A549 (cell line): ENCODE measurements at regions not wholly inside any gene's neighbourhood (a gene's known extent, or its start where the extent isn't known, plus 50 kb on each side); places are given as distances from the start of the nearest gene placed in this dataset.

Experiments used
- ATAC-seq, 2 experiments: fragments of 200-7000 bp in 1 of 2; fragments of >200 bp in 1 of 2; cut with Nextera tagmentation in 1 of 2; cut with Tn5 transposase in 1 of 2; 3 replicates each; pipeline versions ENCODE4 v1.8.0 to v1.9.1; 2018 to 2020; ENCODE audit warnings: mild to moderate bottlenecking in 1 of 2, moderate library complexity in 1 of 2
- CTCF ChIA-PET: fragments of 300-600 bp; sonication (Branson Sonifier 250); formaldehyde crosslinking; extraction: SDS; loops from one replicate; lab custom pipeline; 2021; ENCODE audit warnings: antibody characterized with exemption, inconsistent platforms; lab: Yijun Ruan, JAX
- POLR2A ChIA-PET: fragments of 350-600 bp; formaldehyde crosslinking; extraction: SDS; loops from one replicate; lab custom pipeline; 2021; ENCODE audit warnings: antibody characterized with exemption, inconsistent platforms; lab: Yijun Ruan, JAX
- DNase-seq, 2 experiments: peaks; one replicate each; pipeline versions ENCODE4 v3.0.0 to v3.0.0-alpha.2; 2011 to 2016; ENCODE audit warnings: low read depth in 1 of 2, low spot score in 1 of 2
- FAIRE-seq: peaks from 2 replicates; lab custom pipeline; 2011; peaks lifted over from hg19 to GRCh38; lab: Jason Lieb, UNC
- H3K27ac ChIP-seq, 2 experiments: fragments of >200 bp; sonication (Bioruptor Twin); formaldehyde crosslinking; 3 replicates each; pipeline ENCODE4 v1.5.1; 2016 to 2017
- H3K4me1 ChIP-seq: fragments of >200 bp; sonication (Bioruptor Twin); formaldehyde crosslinking; 3 replicates; pipeline ENCODE4 v1.6.1; 2016
- H3K4me2 ChIP-seq: fragments of >200 bp; sonication (Bioruptor Twin); formaldehyde crosslinking; 3 replicates; pipeline ENCODE4 v1.6.1; 2016
- H3K4me3 ChIP-seq: fragments of >200 bp; sonication (Bioruptor Twin); formaldehyde crosslinking; 3 replicates; pipeline ENCODE4 v1.5.1; 2016
- H3K9me3 ChIP-seq: fragments of >200 bp; sonication (Bioruptor Twin); formaldehyde crosslinking; 3 replicates; pipeline ENCODE4 v1.6.1; 2016
- ATOH8 ChIP-seq: fragments of 250-450 bp; sonication (Bioruptor Pico); IDR thresholded peaks from 2 replicates; pipeline ENCODE4 v1.5.0; 2020; ENCODE audit warnings: low read depth, mild to moderate bottlenecking, moderate library complexity
- BHLHE40 ChIP-seq: IDR thresholded peaks from 2 replicates; pipeline ENCODE4 v1.6.1; 2012; ENCODE audit warnings: low read depth, low read length, inconsistent platforms
- CBX2 ChIP-seq: fragments of 200-600 bp; sonication (generic); IDR thresholded peaks from 2 replicates; pipeline ENCODE4 v1.6.1; 2016; ENCODE audit warnings: low read depth, mild to moderate bottlenecking, borderline replicate concordance
- CEBPB ChIP-seq, 2 experiments: fragments of >200 bp in 1 of 2; sonication (Bioruptor Twin) in 1 of 2; formaldehyde crosslinking in 1 of 2; IDR thresholded peaks; 2 replicates each; pipeline ENCODE4 v1.6.1; 2012 to 2016
- CHD2 ChIP-seq: fragments of 150-350 bp; IDR thresholded peaks from 2 replicates; pipeline ENCODE4 v1.6.1; 2014; ENCODE audit warnings: low read length; ENCODE audit not compliant: partially characterized antibody
- CHD4 ChIP-seq: fragments of 200-600 bp; sonication (generic); IDR thresholded peaks from 2 replicates; pipeline ENCODE4 v1.6.1; 2016; ENCODE audit warnings: antibody characterized with exemption, mild to moderate bottlenecking, borderline replicate concordance
- EHMT2 ChIP-seq: fragments of 200-600 bp; sonication (generic); IDR thresholded peaks from 2 replicates; pipeline ENCODE4 v1.6.1; 2016; ENCODE audit warnings: antibody characterized with exemption, low read depth, mild to moderate bottlenecking, moderate library complexity
- EP300 ChIP-seq, 2 experiments: fragments of >200 bp; sonication (Bioruptor Twin); formaldehyde crosslinking; IDR thresholded peaks; 2 replicates in 1 of 2; 3 replicates in 1 of 2; pipeline ENCODE4 v1.6.1; 2016 to 2017
- FOSB ChIP-seq: fragments of 250-450 bp; sonication (Bioruptor Pico); IDR thresholded peaks from 2 replicates; pipeline ENCODE4 v1.5.0; 2020; ENCODE audit warnings: mild to moderate bottlenecking, moderate library complexity
- FOXS1 ChIP-seq: fragments of 250-450 bp; sonication (Bioruptor Pico); IDR thresholded peaks from 2 replicates; pipeline ENCODE4 v1.5.0; 2020; ENCODE audit warnings: mild to moderate bottlenecking, moderate library complexity
- GATA3 ChIP-seq: IDR thresholded peaks from 2 replicates; pipeline ENCODE4 v1.6.1; 2012; ENCODE audit warnings: borderline replicate concordance
- HEYL ChIP-seq: fragments of 250-450 bp; sonication (Bioruptor Pico); IDR thresholded peaks from 2 replicates; pipeline ENCODE4 v1.8.0; 2021; ENCODE audit warnings: mild to moderate bottlenecking, moderate library complexity
- HOXB5 ChIP-seq: fragments of 250-450 bp; sonication (Bioruptor Pico); IDR thresholded peaks from 2 replicates; pipeline ENCODE4 v1.5.0; 2020; ENCODE audit warnings: mild to moderate bottlenecking, moderate library complexity
- JUN ChIP-seq, 2 experiments: fragments of >200 bp; sonication (Bioruptor Twin); formaldehyde crosslinking; IDR thresholded peaks; 2 replicates in 1 of 2; 3 replicates in 1 of 2; pipeline ENCODE4 v1.6.1; 2016 to 2017
- JUNB ChIP-seq: fragments of >200 bp; sonication (Bioruptor Twin); formaldehyde crosslinking; IDR thresholded peaks from 2 replicates; pipeline ENCODE4 v1.6.1; 2016
- KDM1A ChIP-seq: fragments of 200-600 bp; sonication (generic); IDR thresholded peaks from 2 replicates; pipeline ENCODE4 v1.6.1; 2016; ENCODE audit warnings: low read depth, mild to moderate bottlenecking
- KDM5A ChIP-seq: fragments of 200-600 bp; sonication (generic); IDR thresholded peaks from 2 replicates; pipeline ENCODE4 v1.6.1; 2016; ENCODE audit warnings: antibody characterized with exemption, mild to moderate bottlenecking
- MAFK ChIP-seq: fragments of 450-650 bp; IDR thresholded peaks from 2 replicates; pipeline ENCODE4 v1.6.1; 2014; ENCODE audit not compliant: partially characterized antibody
- MYC ChIP-seq: IDR thresholded peaks from 2 replicates; pipeline ENCODE4 v1.6.1; 2012; ENCODE audit warnings: mild to moderate bottlenecking, inconsistent platforms, low read length, improper control_type of control experiment, borderline replicate concordance
- POLR2AphosphoS2 ChIP-seq: conservative IDR thresholded peaks from 2 replicates; pipeline ENCODE4 v1.6.1; 2012; ENCODE audit warnings: low read length, improper control_type of control experiment, inconsistent platforms
- RARB ChIP-seq: fragments of 250-450 bp; sonication (Bioruptor Pico); IDR thresholded peaks from 2 replicates; pipeline ENCODE4 v1.8.0; 2021; ENCODE audit warnings: mild to moderate bottlenecking, moderate library complexity
- RNF2 ChIP-seq: fragments of 200-600 bp; sonication (generic); IDR thresholded peaks from 2 replicates; pipeline ENCODE4 v1.6.1; 2016; ENCODE audit warnings: low read depth, mild to moderate bottlenecking, antibody characterized with exemption, moderate library complexity, borderline replicate concordance
- SMC3 ChIP-seq: fragments of >200 bp; sonication (Bioruptor Twin); formaldehyde crosslinking; IDR thresholded peaks from 3 replicates; pipeline ENCODE4 v1.6.1; 2018; ENCODE audit warnings: inconsistent platforms
- SREBF2 ChIP-seq: fragments of 450-650 bp; IDR thresholded peaks from 2 replicates; pipeline ENCODE4 v1.6.1; 2014; ENCODE audit warnings: mild to moderate bottlenecking, moderate library complexity
- TFCP2L1 ChIP-seq: fragments of 250-450 bp; sonication (Bioruptor Pico); IDR thresholded peaks from 2 replicates; pipeline ENCODE4 v1.5.0; 2021; ENCODE audit warnings: mild to moderate bottlenecking
- TP53 ChIP-seq: fragments of 250-450 bp; sonication (Bioruptor Pico); IDR thresholded peaks from 2 replicates; pipeline ENCODE4 v1.5.0; 2021; ENCODE audit warnings: mild to moderate bottlenecking, moderate library complexity
- USF2 ChIP-seq: fragments of 450-650 bp; IDR thresholded peaks from 2 replicates; pipeline ENCODE4 v1.6.1; 2014; ENCODE audit warnings: antibody characterized with exemption
- ZC3H11A ChIP-seq: fragments of 450-650 bp; IDR thresholded peaks from 2 replicates; pipeline ENCODE4 v1.6.1; 2014; ENCODE audit warnings: antibody characterized with exemption, mild to moderate bottlenecking
- ZSCAN20 ChIP-seq: fragments of 250-450 bp; sonication (Bioruptor Pico); IDR thresholded peaks from 2 replicates; pipeline ENCODE4 v1.8.0; 2022; ENCODE audit warnings: mild to moderate bottlenecking, moderate library complexity
- WGBS: methylation state at CpG from one replicate; pipeline ENCODE4 v1.1.6; 2017; ENCODE audit errors: missing lambda C conversion rate; 5-methylcytosine and 5-hydroxymethylcytosine counted together
- TF ChIP-seq, protein P1 (sequence below): fragments of >200 bp; sonication (Bioruptor Twin); formaldehyde crosslinking; IDR thresholded peaks from 3 replicates; pipeline ENCODE4 v1.6.1; 2016
- TF ChIP-seq, protein P2 (sequence below): IDR thresholded peaks from 2 replicates; pipeline ENCODE4 v1.6.1; 2012
- TF ChIP-seq, protein P3 (sequence below): IDR thresholded peaks from 2 replicates; pipeline ENCODE4 v1.6.1; 2012; ENCODE audit warnings: low read depth, borderline replicate concordance
- TF ChIP-seq, protein P4 (sequence below): fragments of 150-350 bp; IDR thresholded peaks from 2 replicates; pipeline ENCODE4 v1.6.1; 2014; ENCODE audit warnings: low read depth, mild to moderate bottlenecking, low read length

DNA sequence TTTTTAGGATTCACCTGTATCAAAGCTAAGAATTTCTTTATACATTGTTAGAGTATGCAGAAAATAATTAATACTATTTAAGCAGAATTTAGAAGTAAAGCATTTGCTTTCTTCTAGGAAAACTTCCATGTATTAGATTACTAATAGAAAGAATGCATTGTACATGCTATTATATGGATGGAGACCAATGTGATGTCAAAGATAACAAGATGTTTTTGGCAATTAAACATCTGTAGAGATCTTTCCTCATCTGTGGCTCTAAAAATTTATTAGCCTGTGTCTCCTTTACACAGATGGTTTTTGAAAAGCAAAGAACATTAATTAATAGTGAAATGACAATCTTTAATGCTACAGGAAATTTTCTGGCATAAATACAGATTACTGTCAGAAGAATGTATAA lies 198.4 kb upstream of the CCDC179 start:
- Histone ChIP-seq H3K27ac (no peak overlapping the region), H3K4me3 (no peak overlapping the region), H3K4me2 (no peak overlapping the region), H3K4me1 (no peaks in the 10 kb centered on the region), H3K9me3 (no peaks in the 10 kb centered on the region)
- TF ChIP-seq HEYL (CRISPR knock-in tag) (no peak), MAFK (no peak), MYC (no peak), JUN (IDR thresholded peaks at IDR 0.05) (no peak), CEBPB (IDR thresholded peaks at IDR 0.05) (no peak)
- TF ChIP-seq, protein P1, sequence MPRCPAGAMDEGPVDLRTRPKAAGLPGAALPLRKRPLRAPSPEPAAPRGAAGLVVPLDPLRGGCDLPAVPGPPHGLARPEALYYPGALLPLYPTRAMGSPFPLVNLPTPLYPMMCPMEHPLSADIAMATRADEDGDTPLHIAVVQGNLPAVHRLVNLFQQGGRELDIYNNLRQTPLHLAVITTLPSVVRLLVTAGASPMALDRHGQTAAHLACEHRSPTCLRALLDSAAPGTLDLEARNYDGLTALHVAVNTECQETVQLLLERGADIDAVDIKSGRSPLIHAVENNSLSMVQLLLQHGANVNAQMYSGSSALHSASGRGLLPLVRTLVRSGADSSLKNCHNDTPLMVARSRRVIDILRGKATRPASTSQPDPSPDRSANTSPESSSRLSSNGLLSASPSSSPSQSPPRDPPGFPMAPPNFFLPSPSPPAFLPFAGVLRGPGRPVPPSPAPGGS = no peak
- TF ChIP-seq, protein P2, sequence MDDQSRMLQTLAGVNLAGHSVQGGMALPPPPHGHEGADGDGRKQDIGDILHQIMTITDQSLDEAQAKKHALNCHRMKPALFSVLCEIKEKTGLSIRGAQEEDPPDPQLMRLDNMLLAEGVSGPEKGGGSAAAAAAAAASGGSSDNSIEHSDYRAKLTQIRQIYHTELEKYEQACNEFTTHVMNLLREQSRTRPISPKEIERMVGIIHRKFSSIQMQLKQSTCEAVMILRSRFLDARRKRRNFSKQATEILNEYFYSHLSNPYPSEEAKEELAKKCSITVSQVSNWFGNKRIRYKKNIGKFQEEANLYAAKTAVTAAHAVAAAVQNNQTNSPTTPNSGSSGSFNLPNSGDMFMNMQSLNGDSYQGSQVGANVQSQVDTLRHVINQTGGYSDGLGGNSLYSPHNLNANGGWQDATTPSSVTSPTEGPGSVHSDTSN = no peak
- ATAC-seq (no peak), DNase-seq (no peak), FAIRE-seq (no peak)
- POLR2A ChIA-PET = no interaction called here
- CTCF ChIA-PET = no interaction called here

DNA sequence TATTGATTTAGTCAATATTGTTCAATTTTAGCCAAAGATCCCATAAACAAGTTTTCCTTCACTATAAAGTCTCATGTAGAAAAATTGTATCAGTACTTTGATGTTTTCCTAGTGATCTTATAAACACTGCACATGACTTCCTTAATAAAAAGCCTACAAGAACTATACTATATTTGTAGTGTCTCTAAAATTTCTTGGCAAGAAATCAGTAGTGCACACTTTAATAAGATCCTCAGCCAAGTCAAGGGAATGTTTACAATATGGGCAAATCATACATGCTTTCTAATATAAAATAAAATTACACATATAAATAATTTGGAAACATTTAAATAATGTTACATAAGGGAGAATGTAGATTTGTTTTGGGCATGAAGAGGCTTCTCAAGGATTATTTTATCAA lies 203.0 kb upstream of the CCDC179 start:
- ATAC-seq (no peak), FAIRE-seq (no peak)
- POLR2A ChIA-PET = no interaction called here

GRCh38 chr11:23078289-23078971 lies 218.2 kb upstream of the CCDC179 start:
- POLR2A ChIA-PET = no interaction called here
- no peak overlapping the region for H3K4me2 ChIP-seq
- no peak for TF ChIP-seq CBX2
- TF ChIP-seq POLR2AphosphoS2 = no peak
- TF ChIP-seq CEBPB (IDR thresholded peaks at IDR 0.05) = no peak
- TF ChIP-seq MYC = no peak
- TF ChIP-seq SREBF2 = no peak
- no peak for TF ChIP-seq EHMT2
- no peak for TF ChIP-seq TFCP2L1
- no peak for TF ChIP-seq JUNB
- TF ChIP-seq FOXS1 (CRISPR knock-in tag) = no peak
- TF ChIP-seq, protein P3, sequence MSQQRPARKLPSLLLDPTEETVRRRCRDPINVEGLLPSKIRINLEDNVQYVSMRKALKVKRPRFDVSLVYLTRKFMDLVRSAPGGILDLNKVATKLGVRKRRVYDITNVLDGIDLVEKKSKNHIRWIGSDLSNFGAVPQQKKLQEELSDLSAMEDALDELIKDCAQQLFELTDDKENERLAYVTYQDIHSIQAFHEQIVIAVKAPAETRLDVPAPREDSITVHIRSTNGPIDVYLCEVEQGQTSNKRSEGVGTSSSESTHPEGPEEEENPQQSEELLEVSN = no peak
- no peak for TF ChIP-seq RNF2
- no peak for TF ChIP-seq ATOH8
- TF ChIP-seq MAFK = no peak
- TF ChIP-seq GATA3 = no peak
- TF ChIP-seq, protein P1 = no peak

More for the DNA sequence above, 203.0 kb upstream of the CCDC179 start:
- CTCF ChIA-PET = no interaction called here
- Histone ChIP-seq H3K9me3 (no peaks in the 10 kb centered on the region), H3K4me1 (no peaks in the 10 kb centered on the region), H3K27ac (no peak overlapping the region), H3K4me2 (no peak overlapping the region), H3K4me3 (no peak overlapping the region)
- no peak for DNase-seq
- TF ChIP-seq MAFK = no peak
- no peak for TF ChIP-seq CHD2
- TF ChIP-seq EHMT2 = no peak
- no peak for TF ChIP-seq MYC
- TF ChIP-seq POLR2AphosphoS2 = no peak
- no peak for TF ChIP-seq ZSCAN20 (CRISPR knock-in tag)
- TF ChIP-seq RARB (CRISPR knock-in tag) = no peak
- TF ChIP-seq BHLHE40 = no peak
- no peak for TF ChIP-seq TP53 (CRISPR knock-in tag)
- TF ChIP-seq USF2 = no peak
- no peak for TF ChIP-seq HOXB5 (CRISPR knock-in tag)
- no peak for TF ChIP-seq KDM5A
- no peak for TF ChIP-seq FOSB (CRISPR knock-in tag)
- TF ChIP-seq SMC3 = no peak
- no peak for TF ChIP-seq EP300 (IDR thresholded peaks at IDR 0.05)
- TF ChIP-seq, protein P4, sequence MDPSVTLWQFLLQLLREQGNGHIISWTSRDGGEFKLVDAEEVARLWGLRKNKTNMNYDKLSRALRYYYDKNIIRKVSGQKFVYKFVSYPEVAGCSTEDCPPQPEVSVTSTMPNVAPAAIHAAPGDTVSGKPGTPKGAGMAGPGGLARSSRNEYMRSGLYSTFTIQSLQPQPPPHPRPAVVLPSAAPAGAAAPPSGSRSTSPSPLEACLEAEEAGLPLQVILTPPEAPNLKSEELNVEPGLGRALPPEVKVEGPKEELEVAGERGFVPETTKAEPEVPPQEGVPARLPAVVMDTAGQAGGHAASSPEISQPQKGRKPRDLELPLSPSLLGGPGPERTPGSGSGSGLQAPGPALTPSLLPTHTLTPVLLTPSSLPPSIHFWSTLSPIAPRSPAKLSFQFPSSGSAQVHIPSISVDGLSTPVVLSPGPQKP = no peak
- TF ChIP-seq KDM1A = no peak
- no peak for TF ChIP-seq CHD4
- no peak for TF ChIP-seq ZC3H11A

More at GRCh38 chr11:23078289-23078971, 218.2 kb upstream of the CCDC179 start:
- Histone ChIP-seq H3K9me3 (no peaks in the 10 kb centered on the region), H3K27ac (no peak overlapping the region), H3K4me1 (no peaks in the 10 kb centered on the region), H3K4me3 (no peak overlapping the region)
- FAIRE-seq (no peak), DNase-seq (no peak), ATAC-seq (no peak)
- 10% methylated on average over 5 of the region's 5 CpGs for WGBS
- CTCF ChIA-PET = no interaction called here
